CD4-positive, alpha-beta T cell treated with Interleukin-4 for 4 hours (primary cell): ENCODE measurements at regions not wholly inside any gene's neighbourhood (a gene's known extent, or its start where the extent isn't known, plus 50 kb on each side); places are given as distances from the start of the nearest gene placed in this dataset.
"Not testable (repeated sequence)": the region's sequence is repeated elsewhere in the genome, so short reads cannot be mapped to it uniquely, and the experiment has no call there.

Experiments
- DNase-seq: peaks from one replicate; pipeline ENCODE4 v3.0.0-alpha.2; 2020

DNA sequence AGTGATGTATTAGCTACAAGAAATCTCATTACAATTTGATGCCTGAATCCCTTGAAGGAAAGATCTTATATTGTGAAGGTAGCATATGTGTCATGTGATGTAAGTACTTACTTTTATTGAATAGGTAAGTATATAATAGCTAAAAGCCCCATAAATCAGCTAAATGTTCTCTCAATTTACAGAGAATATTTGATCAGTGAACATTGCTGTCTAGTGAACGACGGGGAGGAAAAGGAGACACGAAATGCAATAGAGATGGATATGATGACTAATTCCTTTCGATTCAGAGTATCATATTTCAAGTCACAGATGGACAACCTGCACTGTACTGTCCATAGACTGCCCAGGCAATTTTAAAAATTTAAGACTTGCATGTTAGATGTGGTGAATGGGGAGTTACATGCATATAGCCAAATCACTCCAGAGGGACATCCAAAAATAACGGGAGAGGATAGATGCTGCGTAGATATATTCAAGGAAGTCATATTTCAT is 462.1 kb upstream of the CDIN1 start:
- no peak for DNase-seq

DNA sequence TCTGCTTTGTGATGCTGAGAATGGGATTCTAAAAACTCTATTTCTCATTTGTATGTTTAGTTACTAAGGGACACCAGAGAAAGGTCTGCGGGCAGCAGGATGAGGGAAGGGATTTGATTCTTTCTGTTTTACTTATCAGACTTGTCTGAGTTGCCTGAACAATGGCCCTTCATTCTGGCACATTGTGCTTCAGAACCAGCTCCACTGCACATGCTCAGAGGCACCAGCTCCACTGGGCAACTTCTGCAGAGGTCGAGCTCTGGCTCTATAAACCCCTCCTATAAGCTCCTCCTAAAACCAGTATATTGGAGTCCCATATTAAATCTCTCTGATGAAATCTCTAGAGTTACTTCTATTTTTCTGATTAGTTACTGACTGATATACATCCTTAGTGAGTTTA is 453.2 kb upstream of the CDIN1 start:
- no peak for DNase-seq

DNA sequence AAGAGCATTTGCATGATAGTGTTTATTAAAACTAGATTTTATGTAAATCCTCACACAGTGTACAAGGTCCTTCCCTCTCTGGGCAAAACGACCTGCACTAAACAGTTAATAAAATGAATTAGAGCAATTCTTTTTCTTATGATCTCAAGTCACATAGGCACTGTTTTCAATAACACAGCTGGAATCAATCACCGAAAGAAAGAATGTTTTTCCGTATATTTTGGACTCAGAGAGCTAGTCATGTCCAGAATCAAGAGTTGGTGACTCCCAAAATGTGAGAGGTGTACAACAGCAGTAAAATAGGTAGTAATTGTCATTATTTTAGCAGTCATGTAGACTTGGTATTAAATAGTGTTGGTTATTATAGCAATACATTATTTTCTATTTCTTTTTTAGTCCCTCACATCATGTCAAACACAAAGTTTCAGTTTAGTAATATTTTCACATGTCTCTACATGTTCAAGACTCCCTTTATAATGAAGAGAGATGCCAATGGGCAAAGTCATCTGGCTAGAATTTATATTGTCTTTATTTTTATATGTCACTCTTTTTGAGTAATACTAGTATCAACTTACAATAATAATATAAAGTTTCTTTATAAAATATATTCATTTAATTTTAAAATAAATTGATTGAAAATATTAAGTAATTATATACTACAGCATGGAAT is 448.6 kb upstream of the CDIN1 start:
- DNase-seq, result no peak

DNA sequence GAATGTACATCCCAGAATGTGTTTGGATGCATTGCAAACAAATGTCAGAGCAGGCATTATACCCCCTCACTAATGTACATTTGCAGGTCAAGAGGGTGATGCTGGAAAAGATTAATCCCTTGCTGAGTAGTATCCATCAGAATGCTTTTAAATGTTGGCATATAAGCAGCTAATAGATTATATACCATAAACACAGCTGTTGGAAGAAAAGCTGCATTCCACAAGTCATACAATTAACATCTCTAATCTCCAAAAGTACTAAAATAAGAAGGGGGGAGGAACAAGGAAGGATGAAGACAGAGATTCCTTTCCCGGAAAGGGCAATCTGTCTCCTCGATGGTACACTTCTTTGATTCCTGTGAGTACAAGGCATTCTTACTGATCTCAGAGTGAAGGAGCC is 445.7 kb upstream of the CDIN1 start:
- DNase-seq, result no peak

DNA sequence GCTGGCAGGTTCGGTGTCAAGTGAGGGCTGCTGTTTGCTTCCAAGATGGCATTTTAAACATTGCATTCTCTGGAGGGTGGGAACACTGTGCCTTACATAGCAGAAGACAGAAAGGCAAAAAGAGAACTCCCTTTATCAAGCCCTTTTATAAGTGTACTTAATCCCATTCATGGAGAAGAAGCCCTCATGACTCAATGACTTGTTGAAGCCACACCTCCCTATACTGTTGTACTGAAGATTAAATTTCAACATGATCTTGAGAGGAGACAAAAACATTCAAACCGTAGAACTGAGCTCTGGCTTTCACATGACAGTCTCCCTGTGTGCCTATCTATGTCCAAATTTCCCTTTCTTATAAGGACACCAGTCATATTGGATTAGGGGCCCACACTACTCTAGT is 443.4 kb upstream of the CDIN1 start:
- DNase-seq, result no peak

DNA sequence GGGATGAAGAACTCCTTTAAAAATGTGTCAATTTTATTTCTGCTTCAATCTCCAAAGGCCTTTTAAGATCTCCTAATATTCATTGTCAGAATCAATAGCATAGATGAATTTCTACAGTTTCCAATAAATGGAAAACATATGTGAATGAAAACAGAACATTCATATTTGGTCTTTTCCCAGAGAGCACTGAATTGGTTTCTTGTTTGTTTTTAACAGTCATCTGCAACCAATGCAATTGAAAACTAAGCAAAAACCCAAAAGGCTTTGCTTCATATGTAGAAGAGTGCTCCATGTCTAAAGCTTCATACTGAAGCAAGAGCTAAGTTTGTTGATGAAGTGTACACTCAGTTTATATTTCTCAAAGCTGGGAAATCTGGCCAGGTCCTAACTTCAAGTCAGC is 426.5 kb upstream of the CDIN1 start:
- no peak for DNase-seq

DNA sequence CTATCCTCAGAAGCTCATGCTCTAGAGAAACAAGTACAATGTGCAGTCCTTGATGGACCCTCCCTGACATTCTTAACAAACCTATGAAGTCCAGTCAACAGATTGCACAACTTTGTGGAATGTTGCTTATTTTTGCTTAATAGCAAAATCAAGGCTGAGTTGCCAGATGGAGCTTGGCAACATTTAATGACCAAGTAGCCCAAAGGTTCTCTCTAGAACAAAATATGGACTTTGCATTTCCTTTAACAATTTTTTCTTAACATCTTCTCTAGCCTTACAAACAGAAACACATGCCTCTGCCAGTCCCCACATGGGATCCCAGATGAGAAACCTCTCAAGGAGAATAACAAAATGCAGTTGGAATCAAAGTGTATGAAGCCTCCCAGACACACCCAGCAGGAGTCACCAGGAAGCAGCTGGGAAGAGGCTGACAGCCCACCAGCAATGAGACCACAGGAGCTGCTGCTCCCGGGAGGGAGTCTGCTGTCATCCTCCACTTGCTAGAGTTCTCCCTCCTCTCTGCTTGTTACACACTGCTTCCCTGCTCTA is 422.5 kb upstream of the CDIN1 start:
- no peak for DNase-seq

DNA sequence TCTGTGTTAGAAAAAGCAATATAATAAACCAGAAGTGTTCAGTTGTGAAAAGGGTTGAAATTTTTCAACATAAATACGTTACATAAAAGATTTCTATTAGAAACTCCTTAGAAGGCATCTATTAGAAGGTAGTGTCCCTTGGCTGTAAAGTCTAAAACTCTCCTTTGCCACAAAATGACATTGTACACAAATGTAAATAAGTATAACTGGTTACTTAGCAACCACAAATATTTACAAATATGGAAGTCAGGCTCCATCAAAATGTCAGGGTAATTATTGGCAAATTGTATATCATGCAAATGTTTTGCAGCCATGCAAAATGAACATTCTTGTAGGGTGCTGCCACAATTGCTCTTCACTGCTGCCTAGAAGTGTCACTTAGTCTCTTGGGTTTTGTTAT is 419.1 kb upstream of the CDIN1 start:
- DNase-seq, result no peak

DNA sequence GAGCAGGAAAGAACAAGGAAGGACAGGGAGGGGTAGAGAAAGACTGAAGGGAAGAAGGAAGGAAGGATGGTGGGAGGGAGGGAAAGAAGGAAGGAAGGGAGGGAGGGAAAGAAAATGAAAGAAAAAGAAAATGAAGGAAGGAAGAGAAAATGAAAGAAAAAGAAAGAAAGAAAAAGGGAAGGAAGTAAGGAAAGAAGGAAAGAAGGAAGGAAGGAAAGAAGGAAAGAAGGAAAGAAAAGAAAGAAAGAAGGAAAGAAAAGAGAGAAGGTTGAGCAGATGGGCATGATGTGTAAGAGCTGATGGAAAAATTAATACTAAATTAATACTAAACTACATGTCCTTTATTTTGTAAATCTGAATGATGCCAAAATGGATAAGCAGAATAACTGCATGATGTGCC is 418.3 kb upstream of the CDIN1 start:
- no peak for DNase-seq

DNA sequence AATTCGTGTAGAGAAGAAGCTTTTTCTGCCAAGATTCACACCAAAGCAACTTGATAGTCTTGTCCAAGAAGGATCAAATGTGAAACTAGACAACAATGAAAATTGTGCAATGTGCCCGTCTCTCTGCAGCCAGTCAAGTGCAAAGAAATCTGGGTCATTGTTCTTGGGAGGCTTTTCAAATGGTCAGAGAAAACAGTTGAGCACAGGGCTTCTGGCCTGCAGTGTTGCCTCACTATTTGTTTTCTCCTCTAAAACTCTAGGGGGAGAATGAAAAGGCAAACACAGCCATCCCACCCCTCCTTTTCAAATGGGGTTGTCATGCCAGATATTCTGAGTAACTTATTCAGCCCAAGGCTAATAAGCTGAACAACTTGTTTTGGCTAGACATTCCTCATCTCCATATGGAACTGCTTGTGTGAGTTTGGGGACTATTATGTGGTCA is 417.6 kb upstream of the CDIN1 start:
- no peak for DNase-seq

DNA sequence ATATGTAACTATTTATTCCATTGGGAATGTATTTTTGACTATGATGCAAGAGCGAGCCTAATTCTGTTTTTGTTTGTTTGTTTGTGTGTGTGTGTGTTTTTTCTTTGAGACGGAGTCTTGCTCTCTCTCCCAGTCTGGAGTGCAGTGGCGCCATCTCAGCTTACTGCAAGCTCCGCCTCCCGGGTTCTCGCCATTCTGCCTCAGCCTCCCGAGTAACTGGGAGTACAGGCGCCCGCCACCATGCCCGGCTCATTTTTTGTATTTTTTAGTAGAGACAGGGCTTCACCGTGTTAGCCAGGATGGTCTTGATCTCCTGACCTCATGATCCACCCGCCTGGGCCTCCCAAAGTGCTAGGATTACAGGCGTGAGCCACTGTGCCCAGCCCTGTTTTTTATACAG is 415.4 kb upstream of the CDIN1 start:
- not testable (repeated sequence) for DNase-seq

DNA sequence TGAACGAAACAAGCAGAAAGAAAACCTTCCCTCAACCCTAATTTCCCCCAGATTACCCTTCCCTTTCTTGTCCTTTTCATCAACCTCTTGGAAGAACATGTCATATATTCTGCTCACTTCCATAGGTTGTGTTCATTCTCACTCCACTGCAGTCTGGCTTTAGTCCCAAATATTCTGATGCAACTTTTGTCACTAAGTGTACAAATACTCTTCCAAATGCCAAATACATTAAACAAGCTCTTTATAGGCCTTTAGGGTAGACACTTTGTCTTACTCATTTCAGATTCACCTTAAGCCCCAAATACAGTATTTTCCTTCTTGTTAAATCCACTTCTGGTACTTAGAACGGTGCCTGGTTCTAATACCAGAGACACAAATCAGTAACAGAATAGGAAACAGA is 406.5 kb upstream of the CDIN1 start:
- DNase-seq, result no peak

DNA sequence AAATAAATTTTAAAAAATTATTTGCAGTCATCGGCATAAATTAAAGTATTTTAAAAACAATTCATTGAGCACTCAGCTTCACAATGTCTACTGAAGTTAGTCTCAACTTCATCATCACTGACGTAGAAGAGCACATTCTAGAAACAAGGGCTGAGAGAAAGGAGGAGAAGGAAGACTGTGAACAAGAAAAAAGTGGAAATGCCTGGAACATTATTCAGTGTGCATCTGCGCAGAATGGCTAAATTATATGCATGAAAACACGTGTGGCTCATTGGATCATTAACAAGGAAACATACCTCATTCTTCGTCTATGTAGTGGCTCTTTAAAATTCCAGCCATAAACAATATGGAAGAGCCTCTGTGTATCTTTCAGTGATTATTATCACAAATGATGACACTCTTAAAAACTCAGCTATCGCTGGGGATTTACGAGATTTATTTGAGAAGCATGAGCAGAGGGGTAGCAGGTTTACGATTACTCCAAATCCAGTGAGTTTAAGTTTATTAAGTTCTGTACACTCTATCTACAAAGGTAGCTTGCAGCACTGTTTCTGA is 404.2 kb upstream of the CDIN1 start:
- no peak for DNase-seq

DNA sequence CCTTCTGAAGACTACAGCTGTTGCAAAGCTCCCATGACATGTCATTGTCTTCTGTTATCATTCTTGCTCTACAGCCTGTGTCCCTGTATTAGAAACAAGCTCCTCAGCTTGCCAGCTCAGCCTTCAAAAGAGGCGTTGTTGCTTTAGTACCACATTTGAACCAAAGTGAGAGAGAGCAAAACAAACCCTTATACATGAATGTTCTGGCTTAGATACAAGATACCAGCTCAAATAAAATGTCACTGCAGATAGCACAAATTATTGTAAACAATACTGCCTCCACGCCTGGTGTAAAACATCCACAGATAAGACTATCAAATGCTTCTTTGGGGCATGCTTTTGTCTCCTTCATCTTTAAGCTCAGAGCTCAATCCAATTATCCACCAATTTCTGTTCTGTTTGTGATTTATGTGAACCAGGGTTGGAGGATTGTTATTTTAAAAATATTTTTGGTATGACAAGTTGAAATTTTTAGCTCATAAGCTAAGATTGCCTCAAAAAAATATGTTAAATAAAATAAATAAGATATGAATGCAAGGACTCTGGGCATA is 403.6 kb upstream of the CDIN1 start:
- DNase-seq, result no peak

DNA sequence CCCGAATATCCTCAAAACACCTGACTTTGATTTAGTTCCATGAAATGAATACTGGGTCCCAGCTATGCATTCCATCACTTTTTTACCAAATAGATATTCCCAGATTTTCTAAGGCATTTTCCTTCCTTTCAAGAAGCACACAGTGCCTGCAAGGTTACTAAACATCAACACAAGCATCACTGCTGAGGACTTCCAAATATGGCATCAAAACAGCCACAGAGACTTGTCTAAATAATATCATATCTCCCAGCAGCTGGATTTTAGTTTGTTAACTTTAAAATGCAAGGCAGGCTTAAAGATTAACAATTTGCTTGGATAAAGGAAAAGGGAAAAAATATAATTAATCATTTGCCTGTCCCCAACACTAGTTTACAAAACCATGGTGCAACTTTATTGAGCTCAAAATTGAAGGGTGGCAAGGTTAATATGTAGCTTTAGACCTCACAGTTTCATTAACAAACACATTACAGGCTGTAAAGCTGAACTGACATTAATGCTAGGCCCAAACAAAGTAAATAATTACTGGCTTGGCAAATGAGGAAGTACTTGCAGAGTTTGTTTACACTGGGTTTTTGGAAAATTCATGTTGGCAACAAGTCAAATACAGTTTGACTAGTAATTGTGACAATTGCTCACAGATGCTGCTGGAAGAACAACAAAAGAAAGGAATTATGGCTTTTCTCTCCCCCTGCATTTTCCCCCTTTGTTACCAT is 401.7 kb upstream of the CDIN1 start:
- DNase-seq, result no peak

DNA sequence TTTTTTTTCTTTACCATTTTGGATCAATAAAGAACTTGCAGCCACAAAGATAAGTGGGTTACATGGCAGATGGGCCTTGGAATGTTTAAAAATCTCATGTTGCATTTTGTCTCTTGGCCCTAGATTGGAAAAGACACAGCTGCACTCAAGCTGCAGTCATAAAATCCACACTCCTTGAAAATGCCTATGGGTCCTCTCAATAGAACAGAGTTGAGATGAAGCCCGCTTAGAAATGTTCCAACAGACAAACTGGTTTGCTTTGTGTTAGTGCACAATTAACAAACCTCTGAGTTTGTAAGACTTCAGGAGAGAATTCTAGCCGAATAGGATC is 401.2 kb upstream of the CDIN1 start:
- no peak for DNase-seq

DNA sequence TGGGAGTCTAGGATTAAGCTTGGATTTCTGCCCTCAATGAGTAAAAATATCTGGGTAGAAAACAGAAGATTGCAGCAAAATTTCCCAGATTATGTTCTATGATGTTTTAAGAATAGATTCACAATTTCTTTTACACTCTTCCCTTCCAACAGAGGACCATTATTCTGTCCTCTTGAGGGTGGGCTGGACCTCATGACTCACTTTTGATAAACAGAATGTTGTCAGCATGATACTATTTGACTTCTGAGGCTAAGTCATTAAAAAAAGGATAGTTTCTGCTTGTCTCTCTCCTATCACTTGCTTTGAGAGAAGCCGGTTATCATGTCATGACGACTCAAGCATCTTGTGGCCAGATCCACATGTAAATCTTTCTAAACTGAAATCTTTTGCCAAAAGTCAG is 396.2 kb upstream of the CDIN1 start:
- DNase-seq, result no peak

DNA sequence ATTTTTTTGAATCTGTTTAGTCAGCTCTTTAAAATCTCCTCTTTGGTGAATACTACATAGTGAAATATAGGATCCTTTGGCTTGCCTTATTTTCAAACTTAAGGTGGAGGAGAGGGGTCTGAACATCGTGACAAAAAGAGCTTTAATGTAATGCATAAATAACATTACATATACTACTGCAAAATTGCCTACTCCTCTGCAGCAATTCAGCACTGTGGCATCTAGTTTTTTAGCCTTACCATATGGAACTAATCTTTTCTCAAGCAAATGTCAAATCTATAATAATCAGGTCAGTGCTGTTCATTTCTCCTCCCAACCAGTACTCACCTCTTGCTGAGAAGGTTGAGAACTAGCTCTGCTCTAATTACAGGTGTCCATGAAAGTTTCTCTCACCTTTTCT is 394.0 kb upstream of the CDIN1 start:
- no peak for DNase-seq

DNA sequence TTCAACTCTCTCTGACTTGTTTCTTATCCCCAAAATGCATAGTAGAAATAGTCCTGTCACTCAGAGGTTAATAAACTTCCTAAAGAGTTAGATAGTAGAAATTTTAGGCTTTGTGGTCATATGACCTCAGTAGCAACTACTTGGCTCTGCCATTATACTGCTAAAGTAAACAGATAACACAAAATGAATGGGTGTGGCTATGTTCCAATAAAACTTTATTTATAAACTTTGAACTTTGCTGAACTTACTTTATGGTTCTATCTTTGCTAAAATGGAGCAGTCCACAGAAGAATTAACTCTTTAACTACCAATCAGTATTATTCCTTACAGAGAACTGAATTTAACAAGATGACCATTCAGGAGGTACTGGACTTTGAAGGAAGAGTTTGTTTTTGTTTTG is 393.6 kb upstream of the CDIN1 start:
- no peak for DNase-seq

DNA sequence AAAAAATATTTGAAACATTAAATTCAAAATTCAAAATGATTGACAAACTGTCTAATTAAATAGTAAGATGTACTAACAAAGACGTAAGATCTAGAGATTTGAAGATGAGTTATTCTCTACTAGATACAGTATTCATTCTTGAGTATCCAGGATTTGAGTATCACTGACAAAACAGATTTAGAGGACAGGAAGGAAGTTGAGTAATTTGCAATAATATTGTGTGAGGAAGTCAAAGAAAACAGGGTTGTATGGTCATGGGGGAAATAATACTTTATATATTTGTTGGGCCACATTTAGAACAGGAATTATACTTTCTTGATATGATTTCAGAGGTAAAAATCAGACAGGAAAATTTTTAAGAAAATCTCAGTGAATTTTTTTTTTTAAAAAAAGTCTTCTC is 393.1 kb upstream of the CDIN1 start:
- DNase-seq, result no peak

DNA sequence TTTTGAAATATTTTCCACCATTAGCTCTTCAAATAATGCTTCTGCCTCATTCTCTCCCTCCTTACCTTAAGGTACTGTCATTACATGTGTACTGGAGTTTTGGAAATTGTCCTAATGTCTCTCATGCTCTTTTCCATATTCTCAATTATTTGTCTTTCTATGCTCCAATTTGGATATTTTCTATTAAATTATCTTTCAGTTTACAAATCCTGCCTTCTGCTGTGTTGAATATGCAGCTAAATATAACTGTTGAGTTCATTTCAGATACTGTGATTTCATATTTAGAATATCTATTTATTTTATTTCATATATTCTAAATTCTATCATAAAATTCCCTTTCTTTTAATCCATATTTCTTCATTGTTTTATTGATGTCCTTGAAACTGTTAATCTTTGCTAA is 388.0 kb upstream of the CDIN1 start:
- no peak for DNase-seq

DNA sequence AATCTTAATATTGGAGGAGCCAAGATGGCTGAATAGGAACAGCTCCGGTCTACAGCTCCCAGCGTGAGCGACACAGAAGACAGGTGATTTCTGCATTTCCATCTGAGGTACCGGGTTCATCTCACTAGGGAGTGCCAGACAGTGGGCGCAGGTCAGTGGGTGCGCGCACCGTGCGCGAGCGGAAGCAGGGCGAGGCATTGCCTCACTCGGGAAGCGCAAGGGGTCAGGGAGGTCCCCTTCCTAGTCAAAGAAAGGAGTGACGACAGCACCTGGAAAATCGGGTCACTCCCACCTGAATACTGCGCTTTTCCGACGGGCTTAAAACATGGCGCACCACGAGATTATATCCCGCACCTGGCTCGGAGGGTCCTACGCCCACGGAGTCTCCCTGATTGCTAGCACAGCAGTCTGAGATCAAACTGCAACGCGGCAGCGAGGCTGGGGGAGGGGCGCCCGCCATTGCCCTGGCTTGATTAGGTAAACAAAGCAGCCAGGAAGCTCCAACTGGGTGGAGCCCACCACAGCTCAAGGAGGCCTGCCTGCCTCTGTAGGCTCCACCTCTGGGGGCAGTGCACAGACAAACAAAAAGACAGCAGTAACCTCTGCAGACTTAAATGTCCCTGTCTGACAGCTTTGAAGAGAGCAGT is 383.9 kb upstream of the CDIN1 start:
- not testable (repeated sequence) for DNase-seq

DNA sequence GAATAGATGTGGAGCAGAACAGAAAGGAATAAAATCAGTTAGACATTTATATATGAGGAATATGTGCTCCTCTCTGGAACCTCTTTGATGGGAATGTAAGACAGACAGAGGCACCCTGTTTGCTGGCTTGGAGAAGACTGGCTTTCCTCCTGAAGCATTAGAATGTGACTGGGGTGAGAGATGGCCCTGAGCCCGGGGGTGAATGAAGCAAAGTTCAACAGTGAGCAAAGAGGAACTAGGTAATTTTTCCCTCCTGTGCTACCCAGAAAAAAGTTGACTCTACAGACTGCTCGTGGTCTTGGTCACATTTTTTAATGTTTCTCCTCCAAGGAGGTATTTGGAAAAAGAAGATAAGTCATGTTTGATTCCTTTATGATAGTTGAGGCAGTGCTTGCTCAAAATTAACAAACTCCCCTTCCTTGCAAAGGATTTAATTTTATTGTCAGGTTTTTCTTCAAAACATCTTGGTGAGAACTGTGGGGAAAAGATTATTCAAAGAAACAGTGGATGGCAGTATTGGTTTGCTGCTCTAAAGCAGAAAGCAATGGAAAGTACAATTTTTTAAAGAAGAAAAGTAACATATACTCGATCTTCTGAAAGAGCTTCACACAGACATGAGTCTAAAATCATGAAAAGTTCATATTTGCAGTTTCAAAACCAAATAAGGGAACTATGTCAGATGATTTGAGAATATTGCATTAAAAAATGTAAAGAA is 370.4 kb upstream of the CDIN1 start:
- no peak for DNase-seq
